BE2C (cell line): ENCODE measurements at regions not wholly inside any gene's neighbourhood (a gene's known extent, or its start where the extent isn't known, plus 50 kb on each side); places are given as distances from the start of the nearest gene placed in this dataset.

ENCODE experiments used
- DNase-seq: peaks from one replicate; pipeline ENCODE4 v3.0.0-alpha.2; 2020
- H3K27me3 ChIP-seq: fragments of 250-450 bp; sonication (Bioruptor Pico); 2 replicates; pipeline ENCODE4 v1.5.1; 2020; ENCODE audit warnings: mild to moderate bottlenecking
- H3K36me3 ChIP-seq: fragments of 250-450 bp; sonication (Bioruptor Pico); 2 replicates; pipeline ENCODE4 v1.5.1; 2020; ENCODE audit warnings: mild to moderate bottlenecking
- H3K4me1 ChIP-seq: fragments of 250-450 bp; sonication (Bioruptor Pico); 2 replicates; pipeline ENCODE4 v1.5.1; 2020
- H3K4me3 ChIP-seq: 2 replicates; pipeline ENCODE4 v1.5.1; 2011; ENCODE audit warnings: low read depth, low read length
- H3K9me3 ChIP-seq: fragments of 250-450 bp; sonication (Bioruptor Pico); 2 replicates; pipeline ENCODE4 v1.5.1; 2020
- TF ChIP-seq, protein P1 (sequence below): IDR thresholded peaks from 2 replicates; pipeline ENCODE4 v1.5.1; 2012; ENCODE audit warnings: mild to moderate bottlenecking, low read depth, low read length

DNA sequence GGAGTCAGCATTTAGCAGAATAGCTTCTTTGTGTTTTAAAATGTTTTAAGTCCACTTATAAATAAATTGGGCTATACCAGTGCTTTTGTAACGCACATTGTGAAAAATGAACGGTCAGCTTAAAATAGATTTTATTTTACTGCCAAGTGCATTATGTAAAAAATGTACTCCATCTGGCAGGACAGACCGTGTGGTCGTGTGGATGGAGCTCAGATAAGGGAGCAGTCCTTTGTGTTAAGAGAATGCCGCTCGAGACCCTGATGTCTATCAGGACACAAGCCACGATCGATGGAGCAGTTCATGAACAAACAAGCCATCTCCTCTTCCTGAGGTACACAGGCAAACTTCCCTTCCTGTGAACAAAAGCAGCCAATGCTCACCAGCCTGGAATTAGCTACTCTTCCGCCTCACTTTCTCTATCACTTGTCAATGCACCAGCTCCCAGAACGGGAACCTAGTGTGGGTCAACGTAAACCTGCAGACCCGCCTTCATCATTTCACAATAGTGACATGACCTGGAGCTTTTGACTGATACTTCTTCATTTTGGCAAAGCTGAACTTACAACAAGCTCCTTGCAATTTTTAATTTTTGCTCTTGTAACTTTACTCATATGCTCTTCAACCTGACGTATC lies 243.5 kb downstream of the TGFB2 start:
- Histone ChIP-seq H3K36me3 (no peaks in the 10 kb centered on the region), H3K4me3 (no peak overlapping the region), H3K27me3 (no peaks in the 10 kb centered on the region), H3K4me1 (no peaks in the 10 kb centered on the region), H3K9me3 (no peaks in the 10 kb centered on the region)
- TF ChIP-seq, protein P1, sequence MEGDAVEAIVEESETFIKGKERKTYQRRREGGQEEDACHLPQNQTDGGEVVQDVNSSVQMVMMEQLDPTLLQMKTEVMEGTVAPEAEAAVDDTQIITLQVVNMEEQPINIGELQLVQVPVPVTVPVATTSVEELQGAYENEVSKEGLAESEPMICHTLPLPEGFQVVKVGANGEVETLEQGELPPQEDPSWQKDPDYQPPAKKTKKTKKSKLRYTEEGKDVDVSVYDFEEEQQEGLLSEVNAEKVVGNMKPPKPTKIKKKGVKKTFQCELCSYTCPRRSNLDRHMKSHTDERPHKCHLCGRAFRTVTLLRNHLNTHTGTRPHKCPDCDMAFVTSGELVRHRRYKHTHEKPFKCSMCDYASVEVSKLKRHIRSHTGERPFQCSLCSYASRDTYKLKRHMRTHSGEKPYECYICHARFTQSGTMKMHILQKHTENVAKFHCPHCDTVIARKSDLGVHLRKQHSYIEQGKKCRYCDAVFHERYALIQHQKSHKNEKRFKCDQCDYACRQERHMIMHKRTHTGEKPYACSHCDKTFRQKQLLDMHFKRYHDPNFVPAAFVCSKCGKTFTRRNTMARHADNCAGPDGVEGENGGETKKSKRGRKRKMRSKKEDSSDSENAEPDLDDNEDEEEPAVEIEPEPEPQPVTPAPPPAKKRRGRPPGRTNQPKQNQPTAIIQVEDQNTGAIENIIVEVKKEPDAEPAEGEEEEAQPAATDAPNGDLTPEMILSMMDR: no peak
- no peak for DNase-seq

GRCh38 chr1:218589487-218589886 lies 244.4 kb downstream of the TGFB2 start:
- Histone ChIP-seq H3K36me3 (no peaks in the 10 kb centered on the region), H3K4me1 (no peaks in the 10 kb centered on the region), H3K27me3 (no peaks in the 10 kb centered on the region), H3K9me3 (no peaks in the 10 kb centered on the region), H3K4me3 (no peak overlapping the region)
- TF ChIP-seq, protein P1: no peak
- DNase-seq: no peak

- TF ChIP-seq, protein P1: no peak
- Histone ChIP-seq H3K36me3 (no peaks in the 10 kb centered on the region), H3K4me3 (no peak overlapping the region), H3K9me3 (no peaks in the 10 kb centered on the region), H3K27me3 (no peaks in the 10 kb centered on the region), H3K4me1 (no peaks in the 10 kb centered on the region)
- DNase-seq: no peak
Observed at GRCh38 chr1:218591966-218592365, 246.8 kb downstream of the TGFB2 start.

GRCh38 chr1:218592688-218593087 lies 247.6 kb downstream of the TGFB2 start:
- Histone ChIP-seq H3K4me3 (no peak overlapping the region), H3K9me3 (no peaks in the 10 kb centered on the region), H3K36me3 (no peaks in the 10 kb centered on the region), H3K4me1 (no peaks in the 10 kb centered on the region), H3K27me3 (no peaks in the 10 kb centered on the region)
- no peak for DNase-seq
- TF ChIP-seq, protein P1: no peak

DNA sequence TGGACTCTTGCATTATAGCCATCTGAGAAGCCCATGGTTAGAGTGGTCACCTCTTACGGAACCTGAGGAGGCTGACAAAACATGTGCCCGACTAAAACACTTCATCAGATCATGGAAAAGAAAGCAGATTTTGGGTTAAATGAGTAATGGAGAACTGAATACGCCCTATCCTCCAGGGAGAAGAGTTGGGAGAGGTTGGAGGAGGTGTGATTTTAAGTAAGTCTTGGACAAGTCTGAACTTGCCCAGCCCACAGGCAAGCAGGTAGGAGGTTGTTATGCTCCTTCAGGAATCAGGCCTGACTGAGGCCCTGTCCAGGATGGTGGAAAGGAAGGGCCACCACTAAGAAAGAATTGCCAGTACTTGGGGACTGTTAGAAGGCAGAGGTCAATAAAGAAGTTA lies 255.8 kb downstream of the TGFB2 start:
- no peak for DNase-seq
- TF ChIP-seq, protein P1: no peak

DNA sequence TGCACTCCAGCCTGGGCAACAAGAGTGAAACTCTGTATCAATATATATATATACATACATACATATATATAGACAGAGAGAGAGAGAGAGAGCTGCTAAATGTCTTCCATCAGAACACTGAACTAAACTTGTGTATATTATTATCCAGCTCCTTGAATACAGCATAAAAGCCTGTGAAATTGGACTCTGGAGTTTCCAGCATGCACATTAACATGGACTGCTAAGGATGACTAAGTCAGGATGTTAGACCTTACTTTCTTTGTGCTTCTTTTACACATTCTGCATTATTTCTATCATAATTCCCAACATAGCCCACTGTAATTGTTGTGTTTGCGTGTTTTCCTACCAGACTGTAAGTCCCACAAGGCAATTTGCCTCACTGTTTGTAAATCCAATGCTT lies 259.1 kb downstream of the TGFB2 start:
- H3K27me3 ChIP-seq: no peaks in the 10 kb centered on the region
- no peaks in the 10 kb centered on the region for H3K9me3 ChIP-seq
- TF ChIP-seq, protein P1: no peak
- H3K4me1 ChIP-seq: no peaks in the 10 kb centered on the region
- no peak overlapping the region for H3K4me3 ChIP-seq
- no peak for DNase-seq
- no peaks in the 10 kb centered on the region for H3K36me3 ChIP-seq

More for the DNA sequence above, 255.8 kb downstream of the TGFB2 start:
- no peaks in the 10 kb centered on the region for H3K9me3 ChIP-seq
- no peak overlapping the region for H3K4me3 ChIP-seq
- no peaks in the 10 kb centered on the region for H3K27me3 ChIP-seq
- no peaks in the 10 kb centered on the region for H3K36me3 ChIP-seq
- no peaks in the 10 kb centered on the region for H3K4me1 ChIP-seq
